Astrocyte (in vitro differentiated cells and primary cell): ENCODE measurements at regions not wholly inside any gene's neighbourhood (a gene's known extent, or its start where the extent isn't known, plus 50 kb on each side); places are given as distances from the start of the nearest gene placed in this dataset.

Source experiments
- DNase-seq: peaks from one replicate; pipeline ENCODE4 v3.0.0-alpha.2; 2010; ENCODE audit warnings: low read depth
- FAIRE-seq: peaks from 2 replicates; lab custom pipeline; 2011; peaks lifted over from hg19 to GRCh38; lab: Jason Lieb, UNC
- H2AFZ ChIP-seq: 2 replicates; pipeline ENCODE4 v1.6.0; 2012; ENCODE audit warnings: low read depth, low read length, inconsistent platforms
- H3K27ac ChIP-seq: 2 replicates; pipeline ENCODE4 v1.5.1; 2011; ENCODE audit warnings: low read depth, low read length, inconsistent platforms
- H3K27me3 ChIP-seq: 2 replicates; pipeline ENCODE4 v1.6.0; 2011; ENCODE audit warnings: low read length, inconsistent platforms; ENCODE audit not compliant: insufficient read depth
- H3K36me3 ChIP-seq: 2 replicates; pipeline ENCODE4 v1.5.1; 2011; ENCODE audit warnings: low read length, inconsistent platforms; ENCODE audit not compliant: insufficient read depth
- H3K4me1 ChIP-seq: 2 replicates; pipeline ENCODE4 v1.5.1; 2011; ENCODE audit warnings: low read length, inconsistent platforms; ENCODE audit not compliant: insufficient read depth
- H3K4me2 ChIP-seq: 2 replicates; pipeline ENCODE4 v1.6.0; 2012; ENCODE audit warnings: low read length, inconsistent platforms
- H3K4me3 ChIP-seq: 2 replicates; pipeline ENCODE4 v1.5.1; 2011; ENCODE audit warnings: low read depth, mild to moderate bottlenecking, low read length, inconsistent platforms; ENCODE audit not compliant: insufficient read depth
- H3K79me2 ChIP-seq: 2 replicates; pipeline ENCODE4 v1.6.0; 2012; ENCODE audit warnings: mild to moderate bottlenecking, low read length, inconsistent platforms; ENCODE audit not compliant: insufficient read depth
- H3K9ac ChIP-seq: 2 replicates; pipeline ENCODE4 v1.6.0; 2012; ENCODE audit warnings: mild to moderate bottlenecking, low read length, inconsistent platforms
- H3K9me3 ChIP-seq: 2 replicates; pipeline ENCODE4 v1.5.1; 2012; ENCODE audit warnings: low read depth, mild to moderate bottlenecking, low read length, inconsistent platforms; ENCODE audit not compliant: insufficient read depth
- H4K20me1 ChIP-seq: 2 replicates; pipeline ENCODE4 v1.6.0; 2012; ENCODE audit warnings: low read length, inconsistent platforms; ENCODE audit not compliant: insufficient read depth
- H3K27ac Mint-ChIP-seq: one replicate; pipeline ENCODE4 v1.8.0; 2021; ENCODE audit warnings: mild to moderate bottlenecking, mixed read lengths; ENCODE audit not compliant: unreplicated experiment
- H3K27me3 Mint-ChIP-seq: one replicate; pipeline ENCODE4 v1.8.0; 2021; ENCODE audit warnings: low read depth, mixed read lengths; ENCODE audit not compliant: unreplicated experiment
- H3K36me3 Mint-ChIP-seq: one replicate; pipeline ENCODE4 v1.8.0; 2021; ENCODE audit warnings: low read depth, mixed read lengths; ENCODE audit not compliant: unreplicated experiment
- H3K4me1 Mint-ChIP-seq: one replicate; pipeline ENCODE4 v1.8.0; 2021; ENCODE audit warnings: low read depth, mixed read lengths; ENCODE audit not compliant: unreplicated experiment
- H3K4me3 Mint-ChIP-seq: one replicate; pipeline ENCODE4 v1.8.0; 2021; ENCODE audit warnings: mild to moderate bottlenecking, moderate library complexity, mixed read lengths; ENCODE audit not compliant: unreplicated experiment
- H3K9me3 Mint-ChIP-seq: one replicate; pipeline ENCODE4 v1.8.0; 2021; ENCODE audit warnings: mild to moderate bottlenecking, mixed read lengths; ENCODE audit not compliant: unreplicated experiment
- CTCF ChIP-seq: IDR thresholded peaks from 2 replicates; pipeline ENCODE4 v1.5.1; 2011; ENCODE audit warnings: low read depth, mild to moderate bottlenecking, inconsistent platforms, low read length, moderate library complexity; ENCODE audit not compliant: insufficient read depth
- EZH2 ChIP-seq: IDR thresholded peaks from 2 replicates; pipeline ENCODE4 v1.6.1; 2012; ENCODE audit warnings: mild to moderate bottlenecking, low read length, inconsistent platforms; ENCODE audit not compliant: insufficient read depth

- peaks cover 16% of the 10 kb centered on the region for H3K27me3 Mint-ChIP-seq
- H3K79me2 ChIP-seq = no peaks in the 10 kb centered on the region
- peaks cover 3% of the 10 kb centered on the region for H3K27me3 ChIP-seq
- no peaks in the 10 kb centered on the region for H3K36me3 ChIP-seq
- DNase-seq = no peak
- no peak overlapping the region for H2AFZ ChIP-seq
- H3K27ac Mint-ChIP-seq = no peak overlapping the region
- H3K4me2 ChIP-seq = no peak overlapping the region
- H3K9me3 ChIP-seq = no peaks in the 10 kb centered on the region
- H3K4me1 Mint-ChIP-seq = peaks cover 2% of the 10 kb centered on the region
- TF ChIP-seq CTCF = no peak
- TF ChIP-seq EZH2 = no peak
- H3K4me3 ChIP-seq = no peak overlapping the region
- H3K27ac ChIP-seq = no peak overlapping the region
- no peak overlapping the region for H3K4me3 Mint-ChIP-seq
- no peaks in the 10 kb centered on the region for H3K36me3 Mint-ChIP-seq
- no peaks in the 10 kb centered on the region for H4K20me1 ChIP-seq
- H3K9ac ChIP-seq = no peak overlapping the region
- H3K9me3 Mint-ChIP-seq = peaks cover 5% of the 10 kb centered on the region
- H3K4me1 ChIP-seq = no peaks in the 10 kb centered on the region
- no peak for FAIRE-seq
These were observed 110.0 kb upstream of the SLC66A3 start for GRCh38 chr2:11045294-11045693.

GRCh38 chr2:11048335-11049008, 106.8 kb upstream of the SLC66A3 start:
- Histone ChIP-seq H3K27ac (no peak overlapping the region), H3K9ac (no peak overlapping the region), H3K79me2 (no peaks in the 10 kb centered on the region), H3K4me2 (no peak overlapping the region), H4K20me1 (no peaks in the 10 kb centered on the region), H2AFZ (no peak overlapping the region), H3K4me3 (no peak overlapping the region), H3K36me3 (no peaks in the 10 kb centered on the region), H3K9me3 (no peaks in the 10 kb centered on the region), H3K27me3 (peaks cover 6% of the 10 kb centered on the region), H3K4me1 (no peaks in the 10 kb centered on the region)
- FAIRE-seq = no peak
- H3K4me3 Mint-ChIP-seq = no peak overlapping the region
- no peaks in the 10 kb centered on the region for H3K36me3 Mint-ChIP-seq
- no peak overlapping the region for H3K27ac Mint-ChIP-seq
- TF ChIP-seq EZH2 (no peak), CTCF (no peak)
- H3K4me1 Mint-ChIP-seq = peaks cover 6% of the 10 kb centered on the region
- H3K27me3 Mint-ChIP-seq = peaks cover 11% of the 10 kb centered on the region
- peaks cover 5% of the 10 kb centered on the region for H3K9me3 Mint-ChIP-seq
- DNase-seq = no peak

GRCh38 chr2:11050565-11050964, 104.7 kb upstream of the SLC66A3 start:
- Histone ChIP-seq H3K79me2 (no peaks in the 10 kb centered on the region), H3K4me3 (no peak overlapping the region), H3K9ac (no peak overlapping the region), H4K20me1 (no peaks in the 10 kb centered on the region), H3K36me3 (no peaks in the 10 kb centered on the region), H3K4me1 (no peaks in the 10 kb centered on the region), H3K9me3 (no peaks in the 10 kb centered on the region), H3K27ac (no peak overlapping the region), H3K4me2 (no peak overlapping the region), H2AFZ (no peak overlapping the region), H3K27me3 (peaks cover 6% of the 10 kb centered on the region)
- no peak for FAIRE-seq
- no peak for TF ChIP-seq EZH2
- TF ChIP-seq CTCF = no peak
- Mint-ChIP-seq H3K4me3 (no peak overlapping the region), H3K27me3 (peaks cover 19% of the 10 kb centered on the region), H3K4me1 (peaks cover 6% of the 10 kb centered on the region), H3K36me3 (no peaks in the 10 kb centered on the region), H3K27ac (no peak overlapping the region), H3K9me3 (no peaks in the 10 kb centered on the region)
- peak; percentile 9 for DNase-seq
